ENCODE measurements at regions not wholly inside any gene's neighbourhood (a gene's known extent, or its start where the extent isn't known, plus 50 kb on each side); places are given as distances from the start of the nearest gene placed in this dataset.
"Not testable (repeated sequence)": the region's sequence is repeated elsewhere in the genome, so short reads cannot be mapped to it uniquely, and the experiment has no call there.

- no peaks in the 10 kb centered on the region for H3K9me3 ChIP-seq (ENCODE audit: control insufficient read depth, low read depth, low read length)
Measured at GRCh38 chr4:83974111-83974780, 438.3 kb downstream of the GPAT3 start.

GRCh38 chr4:83964996-83965541 is 429.2 kb downstream of the GPAT3 start:
- Histone ChIP-seq H3K9me3 (ENCODE audit: control insufficient read depth, low read depth, low read length) (peaks cover 11% of the 10 kb centered on the region), H3K27ac (ENCODE audit: low read length) (no peak overlapping the region), H3K36me3 (ENCODE audit: control insufficient read depth, low read depth, low read length) (no peaks in the 10 kb centered on the region), H3K9ac (ENCODE audit: low read length) (no peak overlapping the region), H3K4me3 (ENCODE audit: low read length) (no peak overlapping the region), H3K4me1 (ENCODE audit: control insufficient read depth, low read depth, low read length) (no peaks in the 10 kb centered on the region), H3K27me3 (ENCODE audit: control insufficient read depth, insufficient read depth, low read length) (no peaks in the 10 kb centered on the region)

More at GRCh38 chr4:83974111-83974780, 438.3 kb downstream of the GPAT3 start:
- Histone ChIP-seq H3K4me1 (ENCODE audit: control insufficient read depth, low read depth, low read length) (no peaks in the 10 kb centered on the region), H3K27me3 (ENCODE audit: control insufficient read depth, insufficient read depth, low read length) (no peaks in the 10 kb centered on the region), H3K36me3 (ENCODE audit: control insufficient read depth, low read depth, low read length) (no peaks in the 10 kb centered on the region), H3K9ac (ENCODE audit: low read length) (no peak overlapping the region), H3K4me3 (ENCODE audit: low read length) (no peak overlapping the region), H3K27ac (ENCODE audit: low read length) (no peak overlapping the region)

GRCh38 chr4:83962492-83962891 is 426.6 kb downstream of the GPAT3 start:
- Histone ChIP-seq H3K9me3 (ENCODE audit: control insufficient read depth, low read depth, low read length) (peaks cover 11% of the 10 kb centered on the region), H3K27ac (ENCODE audit: low read length) (no peak overlapping the region), H3K4me1 (ENCODE audit: control insufficient read depth, low read depth, low read length) (no peaks in the 10 kb centered on the region), H3K27me3 (ENCODE audit: control insufficient read depth, insufficient read depth, low read length) (no peaks in the 10 kb centered on the region), H3K36me3 (ENCODE audit: control insufficient read depth, low read depth, low read length) (no peaks in the 10 kb centered on the region), H3K4me3 (ENCODE audit: low read length) (no peak overlapping the region), H3K9ac (ENCODE audit: low read length) (no peak overlapping the region)

GRCh38 chr4:83961575-83961974 is 425.7 kb downstream of the GPAT3 start:
- no peaks in the 10 kb centered on the region for H3K4me1 ChIP-seq (ENCODE audit: control insufficient read depth, low read depth, low read length)
- H3K9me3 ChIP-seq (ENCODE audit: control insufficient read depth, low read depth, low read length), result peaks cover 11% of the 10 kb centered on the region
- H3K4me3 ChIP-seq (ENCODE audit: low read length), result no peak overlapping the region
- no peaks in the 10 kb centered on the region for H3K27me3 ChIP-seq (ENCODE audit: control insufficient read depth, insufficient read depth, low read length)
- no peak overlapping the region for H3K9ac ChIP-seq (ENCODE audit: low read length)
- no peak overlapping the region for H3K27ac ChIP-seq (ENCODE audit: low read length)
- H3K36me3 ChIP-seq (ENCODE audit: control insufficient read depth, low read depth, low read length), result no peaks in the 10 kb centered on the region

GRCh38 chr4:83959160-83959559 is 423.3 kb downstream of the GPAT3 start:
- Histone ChIP-seq H3K4me3 (ENCODE audit: low read length) (no peak overlapping the region), H3K36me3 (ENCODE audit: control insufficient read depth, low read depth, low read length) (no peaks in the 10 kb centered on the region), H3K27ac (ENCODE audit: low read length) (no peak overlapping the region), H3K9me3 (ENCODE audit: control insufficient read depth, low read depth, low read length) (no peaks in the 10 kb centered on the region), H3K4me1 (ENCODE audit: control insufficient read depth, low read depth, low read length) (no peaks in the 10 kb centered on the region), H3K27me3 (ENCODE audit: control insufficient read depth, insufficient read depth, low read length) (no peaks in the 10 kb centered on the region), H3K9ac (ENCODE audit: low read length) (no peak overlapping the region)

- H3K27ac ChIP-seq (ENCODE audit: low read length), result no peak overlapping the region
- H3K9me3 ChIP-seq (ENCODE audit: control insufficient read depth, low read depth, low read length), result no peaks in the 10 kb centered on the region
- H3K4me3 ChIP-seq (ENCODE audit: low read length), result no peak overlapping the region
- H3K9ac ChIP-seq (ENCODE audit: low read length), result no peak overlapping the region
- H3K36me3 ChIP-seq (ENCODE audit: control insufficient read depth, low read depth, low read length), result no peaks in the 10 kb centered on the region
- no peaks in the 10 kb centered on the region for H3K4me1 ChIP-seq (ENCODE audit: control insufficient read depth, low read depth, low read length)
- no peaks in the 10 kb centered on the region for H3K27me3 ChIP-seq (ENCODE audit: control insufficient read depth, insufficient read depth, low read length)
Measured at GRCh38 chr4:83947830-83948193, 411.9 kb downstream of the GPAT3 start.

- no peaks in the 10 kb centered on the region for H3K9me3 ChIP-seq (ENCODE audit: control insufficient read depth, low read depth, low read length)
- no peaks in the 10 kb centered on the region for H3K4me1 ChIP-seq (ENCODE audit: control insufficient read depth, low read depth, low read length)
- no peak overlapping the region for H3K9ac ChIP-seq (ENCODE audit: low read length)
- no peak overlapping the region for H3K27ac ChIP-seq (ENCODE audit: low read length)
- no peaks in the 10 kb centered on the region for H3K27me3 ChIP-seq (ENCODE audit: control insufficient read depth, insufficient read depth, low read length)
- no peaks in the 10 kb centered on the region for H3K36me3 ChIP-seq (ENCODE audit: control insufficient read depth, low read depth, low read length)
- no peak overlapping the region for H3K4me3 ChIP-seq (ENCODE audit: low read length)
Measured at GRCh38 chr4:83947125-83947829, 411.4 kb downstream of the GPAT3 start.

GRCh38 chr4:83943691-83944090 is 407.8 kb downstream of the GPAT3 start:
- not testable (repeated sequence) for H3K36me3 ChIP-seq (ENCODE audit: control insufficient read depth, low read depth, low read length); H3K27me3 ChIP-seq (ENCODE audit: control insufficient read depth, insufficient read depth, low read length); H3K27ac ChIP-seq (ENCODE audit: low read length); H3K4me1 ChIP-seq (ENCODE audit: control insufficient read depth, low read depth, low read length); H3K9ac ChIP-seq (ENCODE audit: low read length); H3K4me3 ChIP-seq (ENCODE audit: low read length); H3K9me3 ChIP-seq (ENCODE audit: control insufficient read depth, low read depth, low read length)

- no peaks in the 10 kb centered on the region for H3K27me3 ChIP-seq (ENCODE audit: control insufficient read depth, insufficient read depth, low read length)
- H3K9me3 ChIP-seq (ENCODE audit: control insufficient read depth, low read depth, low read length), result peaks cover 2% of the 10 kb centered on the region
- no peak overlapping the region for H3K9ac ChIP-seq (ENCODE audit: low read length)
- no peaks in the 10 kb centered on the region for H3K36me3 ChIP-seq (ENCODE audit: control insufficient read depth, low read depth, low read length)
- H3K4me1 ChIP-seq (ENCODE audit: control insufficient read depth, low read depth, low read length), result no peaks in the 10 kb centered on the region
- H3K27ac ChIP-seq (ENCODE audit: low read length), result no peak overlapping the region
- H3K4me3 ChIP-seq (ENCODE audit: low read length), result no peak overlapping the region
Measured at GRCh38 chr4:83932750-83933391, 397.0 kb downstream of the GPAT3 start.

GRCh38 chr4:83931659-83932438 is 395.9 kb downstream of the GPAT3 start:
- H3K4me3 ChIP-seq (ENCODE audit: low read length), result no peak overlapping the region
- no peaks in the 10 kb centered on the region for H3K27me3 ChIP-seq (ENCODE audit: control insufficient read depth, insufficient read depth, low read length)
- no peaks in the 10 kb centered on the region for H3K4me1 ChIP-seq (ENCODE audit: control insufficient read depth, low read depth, low read length)
- H3K27ac ChIP-seq (ENCODE audit: low read length), result no peak overlapping the region
- H3K9ac ChIP-seq (ENCODE audit: low read length), result no peak overlapping the region
- H3K36me3 ChIP-seq (ENCODE audit: control insufficient read depth, low read depth, low read length), result no peaks in the 10 kb centered on the region
- H3K9me3 ChIP-seq (ENCODE audit: control insufficient read depth, low read depth, low read length), result peaks cover 2% of the 10 kb centered on the region

- Histone ChIP-seq H3K4me1 (ENCODE audit: control insufficient read depth, low read depth, low read length) (no peaks in the 10 kb centered on the region), H3K9ac (ENCODE audit: low read length) (no peak overlapping the region), H3K9me3 (ENCODE audit: control insufficient read depth, low read depth, low read length) (no peaks in the 10 kb centered on the region), H3K4me3 (ENCODE audit: low read length) (no peak overlapping the region), H3K27ac (ENCODE audit: low read length) (no peak overlapping the region), H3K36me3 (ENCODE audit: control insufficient read depth, low read depth, low read length) (no peaks in the 10 kb centered on the region), H3K27me3 (ENCODE audit: control insufficient read depth, insufficient read depth, low read length) (no peaks in the 10 kb centered on the region)
Measured at GRCh38 chr4:83929550-83929949, 393.6 kb downstream of the GPAT3 start.

Data from iPS-18a (cell line).